Activated T-cell treated with anti-CD3 and anti-CD28 coated beads for 1 hour (primary cell): ENCODE measurements at regions not wholly inside any gene's neighbourhood (a gene's known extent, or its start where the extent isn't known, plus 50 kb on each side); places are given as distances from the start of the nearest gene placed in this dataset.
"Not testable (repeated sequence)": the region's sequence is repeated elsewhere in the genome, so short reads cannot be mapped to it uniquely, and the experiment has no call there.

ENCODE experiments used
- DNase-seq: peaks from one replicate; pipeline ENCODE4 v3.0.0-alpha.2; 2020; ENCODE audit warnings: low read depth

DNA sequence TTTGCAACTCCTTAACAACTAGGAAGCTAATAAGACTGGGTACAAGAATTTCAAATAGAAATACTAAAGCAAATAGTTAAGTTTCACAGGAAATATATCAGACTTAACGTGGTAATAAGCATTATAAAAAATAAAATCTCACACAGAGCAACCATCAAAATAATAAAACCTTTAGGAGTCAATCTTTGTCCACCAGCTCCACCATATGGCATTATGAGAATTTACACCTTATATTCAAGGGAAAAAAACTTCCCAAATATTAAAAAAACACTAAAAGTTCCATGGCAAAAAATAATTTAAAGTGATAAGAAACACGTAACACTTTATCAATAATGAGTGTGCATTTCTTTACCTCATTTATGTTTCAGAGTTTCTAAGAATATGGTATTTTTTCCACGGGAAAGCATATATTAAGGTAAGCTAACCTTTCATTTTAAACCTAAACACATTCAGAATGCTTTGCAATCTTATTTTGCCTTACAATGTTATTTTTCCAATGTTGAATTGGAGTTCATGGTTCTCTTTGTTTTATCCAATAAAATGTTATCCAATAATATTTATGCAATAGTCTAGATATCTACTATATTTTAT, 423.2 kb upstream of the SGCG start:
- no peak for DNase-seq

DNA sequence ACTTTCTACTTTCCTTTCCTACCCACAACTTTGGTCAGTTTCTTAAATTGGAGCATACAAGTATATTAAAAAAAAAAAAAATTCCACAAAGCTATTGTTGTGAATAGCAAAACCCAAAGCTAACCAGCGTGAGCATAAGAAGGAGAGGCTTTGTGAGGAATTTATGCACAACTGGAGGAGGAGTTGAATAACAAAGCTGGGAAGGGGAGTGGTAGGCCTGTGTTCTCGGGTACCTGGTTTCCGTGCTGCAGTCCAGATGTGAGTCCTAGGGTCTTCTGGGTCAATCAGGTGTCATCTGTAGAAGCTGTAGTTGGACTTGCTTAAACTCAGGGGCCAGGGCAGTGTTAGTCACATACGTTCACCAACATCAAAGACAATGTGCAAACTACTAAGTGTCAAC, 422.5 kb upstream of the SGCG start:
- DNase-seq = no peak

DNA sequence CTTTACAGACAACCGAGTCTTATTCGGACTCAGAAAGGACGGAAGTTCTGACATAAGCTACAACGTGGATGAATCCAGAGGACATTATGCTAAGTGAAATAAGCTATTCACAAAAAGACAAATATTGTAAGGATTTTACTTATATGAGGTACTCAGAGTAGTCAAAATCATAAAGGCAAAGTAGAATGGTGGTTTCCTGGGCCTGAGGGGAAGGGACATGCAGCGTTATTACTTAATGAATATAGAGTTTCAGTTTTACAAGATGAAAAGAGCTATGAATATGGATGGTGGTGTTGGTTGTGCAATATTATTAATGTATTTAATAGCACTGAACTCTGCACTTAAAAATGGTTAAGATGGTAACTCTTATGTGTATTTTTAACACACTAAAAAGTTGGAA, 419.1 kb upstream of the SGCG start:
- no peak for DNase-seq

DNA sequence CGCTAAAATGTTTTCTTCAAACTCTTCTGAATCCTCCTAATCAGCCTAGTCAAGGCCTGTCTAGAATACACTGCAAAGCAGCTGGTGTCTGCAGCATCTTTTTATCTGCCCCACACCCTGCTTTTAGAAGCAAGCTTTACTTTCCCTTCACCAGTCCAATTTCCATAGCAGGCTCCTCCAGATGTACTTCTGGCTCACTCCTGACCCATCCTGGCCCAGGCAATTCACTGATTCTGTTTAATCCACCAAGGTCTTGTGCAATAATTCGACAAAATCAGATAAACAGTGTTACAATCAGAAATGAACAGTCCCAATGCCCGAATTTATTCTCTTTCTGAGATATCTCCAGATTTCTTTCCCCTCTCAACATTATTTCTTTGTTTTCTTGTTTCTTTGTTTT, 415.2 kb upstream of the SGCG start:
- DNase-seq = no peak

DNA sequence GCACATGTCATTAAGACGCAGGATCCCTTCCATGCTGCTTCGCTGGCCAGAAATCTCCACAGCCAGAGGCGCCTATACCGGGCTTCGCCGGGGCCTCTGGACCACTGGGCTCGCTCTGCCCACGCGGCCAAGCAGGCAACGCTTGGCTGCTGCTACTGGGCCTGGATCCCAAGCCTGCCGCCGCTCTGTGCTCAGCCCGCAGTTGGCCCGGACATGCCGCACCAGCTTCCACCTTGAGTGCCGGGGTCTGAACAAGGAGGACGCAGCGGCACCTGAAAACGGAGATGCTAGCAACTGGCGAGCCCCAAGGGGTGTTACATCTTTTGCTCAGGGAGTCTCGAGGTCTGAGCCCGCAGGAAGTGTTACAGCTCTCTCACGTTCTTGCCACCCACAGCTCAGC, 409.9 kb upstream of the SGCG start:
- DNase-seq = no peak

DNA sequence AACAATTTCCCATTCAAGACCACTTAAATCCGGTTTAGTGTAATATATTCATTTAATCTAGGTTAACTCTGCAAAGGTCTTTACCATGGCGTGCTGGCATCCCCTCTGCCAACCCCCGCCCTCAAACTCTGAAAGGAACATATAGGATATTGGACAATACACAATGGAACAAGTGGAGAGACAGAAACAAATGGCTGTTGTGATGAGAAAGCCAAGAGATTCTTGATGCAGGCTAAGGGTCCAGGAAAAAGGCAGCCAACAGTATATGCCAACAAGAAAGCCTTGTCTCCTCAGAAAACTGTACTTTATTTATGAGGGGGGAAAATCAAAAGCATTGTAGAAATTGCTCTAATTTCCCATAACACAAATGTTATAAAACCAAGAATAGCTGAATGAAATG, 407.3 kb upstream of the SGCG start:
- no peak for DNase-seq

DNA sequence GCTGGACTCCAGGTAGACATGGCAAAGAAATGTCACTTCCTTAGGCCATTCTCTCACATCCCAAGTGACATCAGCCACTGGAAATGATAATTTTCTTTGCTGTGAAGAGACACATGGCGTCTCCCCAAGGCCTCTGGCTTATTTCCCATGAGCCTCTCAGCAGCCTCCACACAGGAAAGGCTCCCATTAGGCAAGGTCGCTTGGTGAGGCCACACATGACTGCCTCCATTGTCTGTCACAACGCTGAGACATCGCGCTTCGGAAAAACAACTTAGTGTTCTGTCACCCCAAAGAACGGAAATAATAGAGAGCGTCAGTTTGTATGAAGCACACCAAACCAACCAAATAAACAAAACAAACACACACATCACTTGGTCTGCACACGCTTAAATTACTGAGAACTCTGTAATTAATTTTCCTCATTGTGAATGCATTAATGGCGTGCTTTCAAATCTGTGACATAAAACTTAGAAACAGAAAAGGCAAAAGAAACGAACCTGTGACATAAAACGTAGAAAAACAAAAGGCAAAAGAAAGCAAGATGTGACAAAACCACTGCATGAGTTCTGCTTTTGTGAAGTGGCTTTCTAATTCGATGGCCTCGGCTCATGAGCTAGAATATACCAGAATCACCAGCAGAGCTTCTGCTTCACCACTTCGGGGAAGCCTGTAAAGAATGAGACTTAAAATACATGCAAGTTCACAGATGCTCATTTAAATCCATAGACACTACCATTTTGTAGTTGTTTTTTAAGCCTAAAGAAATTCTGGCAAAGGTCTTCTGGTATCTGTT, 404.2 kb upstream of the SGCG start:
- DNase-seq = no peak

DNA sequence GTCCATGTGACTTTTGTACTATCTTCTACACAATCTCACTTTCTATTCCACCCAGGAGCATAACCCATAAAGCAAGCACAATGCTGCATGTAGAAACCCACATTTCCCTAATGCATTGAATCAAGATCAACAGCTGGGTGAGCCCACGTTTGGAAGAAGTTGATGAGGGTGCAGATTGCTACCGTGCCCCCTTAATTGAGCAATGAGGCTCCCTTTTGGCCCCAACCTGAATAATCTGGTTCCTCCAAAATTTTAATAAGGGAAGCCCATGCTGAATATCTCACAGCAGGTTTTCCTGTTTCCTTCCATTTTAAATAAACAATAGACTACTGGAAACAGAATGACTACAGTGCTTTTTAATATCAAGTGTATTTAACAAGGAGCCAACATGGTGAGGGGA, 403.6 kb upstream of the SGCG start:
- DNase-seq = no peak

DNA sequence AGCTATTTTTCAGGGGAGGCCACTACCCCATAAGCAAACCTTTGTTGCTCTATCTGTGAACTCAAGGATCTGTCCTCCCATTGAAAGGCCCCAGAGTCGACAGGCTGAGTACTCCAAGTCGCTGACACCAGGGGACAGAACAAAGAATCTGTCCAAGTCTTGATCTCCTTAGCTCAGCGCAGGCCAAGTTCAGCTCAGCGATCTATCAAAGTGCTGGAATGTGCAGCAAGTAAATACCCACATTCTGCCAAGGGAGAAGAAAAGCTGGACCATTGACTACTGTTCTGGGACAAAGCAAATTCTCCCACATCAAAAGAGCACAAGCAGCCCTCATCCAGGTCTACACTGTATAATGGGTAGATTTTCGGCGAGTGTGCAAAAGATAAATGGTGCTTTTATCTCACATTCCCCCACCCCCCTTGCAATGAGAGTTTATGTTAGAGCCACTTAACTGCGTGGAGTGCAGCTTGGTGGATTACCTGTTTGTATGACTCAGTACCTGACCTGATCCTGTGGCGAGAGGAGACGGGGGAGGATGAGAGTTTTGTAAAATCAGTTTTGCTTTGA, 391.7 kb upstream of the SGCG start:
- no peak for DNase-seq

DNA sequence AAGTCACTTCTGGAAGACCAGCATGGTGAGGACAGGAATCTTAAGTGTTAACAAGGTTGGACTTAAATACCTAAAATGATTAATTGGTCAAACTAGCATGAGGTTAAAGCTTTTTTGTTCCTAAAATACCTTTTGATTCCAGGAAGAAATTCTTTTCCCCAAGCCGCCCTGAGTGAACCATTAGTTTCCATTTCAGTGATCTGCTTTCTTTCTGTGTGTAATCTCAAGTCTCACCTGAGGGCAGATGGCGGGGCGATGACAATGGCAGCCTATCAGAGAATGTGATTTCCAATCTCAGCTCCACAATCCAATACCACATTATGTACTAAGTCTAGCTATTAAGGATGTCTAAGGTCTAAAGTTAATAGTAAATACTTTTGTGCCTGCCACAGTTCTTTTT, 390.9 kb upstream of the SGCG start:
- DNase-seq = no peak

DNA sequence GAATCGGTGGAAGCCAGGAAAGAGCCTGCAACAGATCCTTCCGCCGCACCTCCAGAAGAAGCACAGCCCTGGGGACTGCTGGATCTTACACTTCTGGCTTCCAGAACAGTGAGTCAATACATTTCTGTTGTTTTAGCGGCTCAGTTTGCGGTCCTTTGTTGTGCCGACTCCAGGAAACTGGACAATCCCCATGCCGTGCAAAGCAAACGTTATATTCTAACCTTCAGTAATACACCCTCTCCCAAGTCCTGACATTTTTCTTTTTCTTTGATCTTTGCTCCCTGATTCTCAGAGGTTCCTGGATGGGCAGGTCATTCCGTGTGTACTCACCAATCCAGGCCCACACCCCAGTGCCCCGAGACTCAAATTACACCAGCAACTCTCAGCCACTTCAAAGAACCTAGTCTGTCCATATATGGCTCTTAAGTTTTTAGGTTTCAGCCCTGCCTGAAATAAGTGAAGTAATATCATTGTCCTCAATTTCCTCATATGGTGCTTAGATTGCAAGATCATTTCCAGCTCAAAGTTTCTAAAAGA, 387.1 kb upstream of the SGCG start:
- DNase-seq = no peak

DNA sequence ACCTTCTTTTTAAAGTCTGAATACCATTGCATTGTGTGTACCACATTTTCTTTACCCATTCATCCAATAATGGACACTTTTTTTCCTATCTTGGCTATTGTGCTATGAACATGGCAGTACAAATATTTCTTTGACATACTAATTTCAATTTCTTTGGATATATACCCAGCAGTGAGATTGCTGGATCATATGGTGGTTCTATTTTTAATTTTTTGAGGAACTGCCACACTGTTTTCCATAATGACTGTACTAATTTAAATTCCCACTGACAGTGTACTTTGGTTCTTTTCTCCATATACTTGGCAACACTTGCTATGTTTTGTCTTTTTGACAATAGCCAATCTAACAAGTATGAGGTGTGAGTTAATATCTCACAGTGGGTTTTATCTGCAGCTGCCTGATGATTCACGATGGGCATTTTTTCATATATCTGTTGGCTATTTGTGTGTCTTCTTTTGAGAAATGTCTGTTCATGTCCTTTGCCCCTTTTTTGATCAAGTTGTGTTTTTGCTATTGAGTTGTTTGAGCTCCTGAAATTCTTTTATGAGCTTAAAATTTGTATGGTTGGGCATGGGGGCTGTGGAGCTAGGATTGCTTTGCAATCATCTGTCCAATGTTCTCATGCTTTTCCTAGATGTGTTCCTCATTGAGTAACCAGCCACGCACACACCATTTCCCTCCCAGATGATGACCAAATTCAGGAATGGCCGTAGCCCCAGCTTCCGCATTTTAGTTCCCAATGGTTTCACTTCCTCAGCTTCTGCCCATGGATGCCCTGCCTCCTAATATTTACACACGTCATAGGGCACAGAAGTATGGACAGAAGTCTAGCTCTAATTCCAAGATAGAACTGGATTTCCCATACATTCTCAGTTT, 380.0 kb upstream of the SGCG start:
- no peak for DNase-seq

DNA sequence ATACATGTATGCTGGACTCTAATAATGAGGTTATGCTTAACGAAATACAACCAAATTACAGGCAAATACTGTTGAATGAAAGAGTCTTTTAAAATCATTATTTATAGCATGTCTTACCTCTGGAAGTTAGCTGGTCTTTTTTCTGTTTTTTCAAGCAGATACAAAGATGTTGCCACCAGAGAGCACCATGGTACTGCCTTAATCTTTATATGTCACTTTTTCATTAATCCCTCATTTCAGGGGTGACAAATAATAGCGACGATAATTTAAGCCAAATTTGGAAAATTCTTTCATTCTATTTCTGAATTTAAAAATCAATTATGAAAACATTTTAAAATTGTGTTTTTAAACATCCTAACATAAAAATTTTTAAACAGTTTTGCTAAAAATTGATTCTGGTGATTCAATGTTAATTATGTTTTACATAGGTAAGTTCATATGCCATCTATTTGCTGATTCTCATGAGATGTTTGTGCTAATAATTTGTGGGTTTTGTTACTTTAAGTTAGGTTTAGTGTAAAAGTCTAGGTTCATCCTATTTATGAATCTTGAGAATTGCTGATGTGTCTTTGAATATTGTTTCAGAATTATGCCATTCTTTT, 379.3 kb upstream of the SGCG start:
- no peak for DNase-seq

DNA sequence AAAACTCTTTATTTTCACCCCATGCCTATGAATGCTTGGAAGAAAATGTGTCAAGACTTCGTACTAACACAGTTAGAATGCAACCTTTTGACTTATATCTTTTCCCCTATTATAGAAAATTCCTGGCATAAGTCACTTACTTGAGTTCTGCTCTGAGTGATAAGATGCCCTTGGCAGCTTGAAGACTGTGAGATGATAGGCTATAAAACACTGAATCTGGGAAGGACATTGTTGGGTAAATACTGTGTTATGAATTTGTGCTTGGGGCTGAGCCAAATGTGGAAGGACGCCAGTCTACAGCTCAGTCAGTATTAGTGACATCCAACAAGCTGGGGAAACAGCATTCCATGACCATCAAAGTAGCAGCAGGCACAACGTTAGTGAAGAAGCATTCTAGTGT, 368.0 kb upstream of the SGCG start:
- no peak for DNase-seq

DNA sequence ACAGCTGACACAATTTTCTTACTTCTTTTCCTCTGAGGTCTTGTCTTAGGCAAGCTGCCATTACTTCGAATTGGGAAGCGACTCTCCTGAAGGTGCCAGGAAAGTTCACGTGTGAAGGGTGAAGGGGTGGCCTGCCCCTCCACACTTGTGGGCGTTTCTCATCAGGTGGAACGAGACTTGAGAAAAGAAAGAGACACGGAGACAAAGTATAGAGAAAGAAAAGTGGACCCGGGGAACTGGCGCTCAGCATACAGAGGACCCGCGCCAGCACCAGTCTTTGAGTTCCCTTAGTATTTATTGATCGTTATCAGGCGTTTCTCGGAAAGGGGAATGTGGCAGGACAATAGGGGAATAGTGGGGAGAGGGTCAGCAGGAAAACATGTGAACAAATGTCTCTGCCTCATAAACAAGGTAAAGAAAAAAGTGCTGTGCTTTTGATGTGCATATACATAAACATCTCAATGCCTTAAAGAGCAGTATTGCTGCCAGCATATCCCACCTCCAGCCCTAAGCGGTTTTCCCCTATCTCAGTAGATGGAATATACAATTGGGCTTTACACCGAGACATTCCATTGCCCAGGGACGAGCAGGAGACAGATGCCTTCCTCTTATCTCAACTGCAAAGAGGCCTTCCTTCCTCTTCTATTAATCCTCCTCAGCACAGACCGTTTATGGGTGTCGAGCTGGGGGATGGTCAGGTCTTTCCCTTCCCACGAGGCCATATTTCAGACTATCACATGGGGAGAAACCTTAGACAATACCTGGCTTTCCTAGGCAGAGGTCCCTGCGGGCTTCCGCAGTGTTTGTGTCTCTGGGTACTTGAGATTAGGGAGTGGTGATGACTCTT, 367.0 kb upstream of the SGCG start:
- DNase-seq = not testable (repeated sequence)

DNA sequence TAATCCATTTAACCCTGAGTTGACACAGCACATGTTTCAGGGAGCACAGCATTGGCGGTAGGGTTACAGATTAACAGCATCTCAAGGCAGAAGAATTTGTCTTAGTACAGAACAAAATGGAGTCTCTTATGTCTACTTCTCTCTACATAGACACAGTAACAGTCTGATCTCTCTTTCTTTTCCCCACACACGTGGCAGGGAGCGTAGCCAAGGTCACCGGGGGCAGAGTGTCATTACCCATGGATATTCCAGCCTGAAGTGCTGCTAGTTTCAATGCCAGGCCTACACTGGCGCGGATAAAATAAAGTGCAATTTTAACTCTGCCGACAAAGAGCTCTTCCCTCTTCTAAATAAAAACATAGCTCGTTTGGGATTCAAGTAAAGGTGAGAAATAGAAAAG, 366.3 kb upstream of the SGCG start:
- not testable (repeated sequence) for DNase-seq

DNA sequence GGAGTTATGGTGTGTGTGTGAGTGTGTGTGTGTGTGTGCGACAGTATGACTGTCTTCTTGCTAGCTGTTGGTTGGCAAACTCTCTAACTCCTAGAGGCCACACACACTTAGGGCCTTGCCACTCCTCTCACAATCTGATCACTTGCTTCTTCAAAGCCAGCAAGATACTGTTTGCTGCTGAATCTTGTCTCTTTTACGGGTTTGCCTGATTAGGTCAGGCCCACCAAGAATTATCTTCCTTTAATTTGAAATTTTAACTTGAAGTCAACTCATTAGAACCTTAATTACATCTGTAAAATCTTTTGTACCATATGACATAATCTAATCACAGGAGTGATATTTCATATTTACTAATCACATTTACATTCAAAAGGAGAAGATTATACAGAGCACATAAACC, 359.2 kb upstream of the SGCG start:
- no peak for DNase-seq

DNA sequence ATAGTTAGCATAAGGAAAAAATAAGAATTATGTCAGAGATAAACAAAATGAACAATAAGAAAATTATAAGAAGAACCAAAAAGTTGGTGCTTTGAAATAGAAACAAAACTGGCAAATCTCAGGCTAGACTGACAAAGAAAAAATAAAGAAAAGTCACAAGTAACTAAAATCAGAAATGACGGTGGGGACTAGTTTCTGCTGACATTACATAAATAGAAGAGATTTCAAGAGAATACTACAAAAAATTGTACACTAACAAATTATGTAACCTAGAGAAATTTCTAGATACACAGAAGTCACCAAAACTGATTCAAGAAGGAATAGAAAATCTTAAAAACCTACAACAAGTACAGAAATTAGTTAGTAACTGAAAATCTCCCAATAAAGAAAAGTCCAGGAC, 355.6 kb upstream of the SGCG start:
- DNase-seq = no peak

DNA sequence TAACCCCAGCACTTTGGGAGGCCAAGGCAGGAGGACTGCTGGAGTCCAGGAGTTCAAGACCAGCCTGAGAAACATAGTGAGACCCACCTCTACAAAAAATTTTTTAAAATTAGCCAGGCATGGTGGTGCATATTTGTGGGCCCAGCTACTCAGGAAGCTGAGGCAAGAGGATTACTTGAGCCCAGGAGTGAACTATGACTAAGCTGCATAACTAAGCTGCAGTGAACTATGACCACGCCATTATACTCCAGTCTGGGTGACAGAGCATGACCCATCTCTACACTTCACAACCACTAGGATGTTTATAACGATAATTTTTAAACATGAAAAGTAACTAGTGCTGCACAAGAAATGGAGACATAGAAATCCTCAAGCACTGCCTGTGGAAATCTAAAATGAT, 352.7 kb upstream of the SGCG start:
- no peak for DNase-seq

DNA sequence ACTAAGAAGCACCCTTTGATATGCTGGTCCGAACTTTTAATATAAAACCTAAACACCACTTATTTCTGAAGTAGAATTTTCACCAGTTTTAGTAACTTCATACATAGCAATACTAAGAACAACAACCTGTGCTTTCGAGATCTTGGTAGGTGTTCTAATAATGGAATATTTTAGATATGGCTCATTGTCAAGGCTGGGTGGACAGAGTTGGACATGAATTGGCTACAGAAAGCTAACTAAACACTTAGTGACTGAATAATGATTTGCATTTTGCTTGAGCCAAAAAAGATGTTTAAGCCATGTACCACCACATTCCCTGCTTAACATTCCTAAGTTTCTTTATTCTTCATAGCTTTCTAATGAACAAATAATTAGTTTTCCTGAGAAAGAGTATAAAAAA, 344.3 kb upstream of the SGCG start:
- DNase-seq = no peak

DNA sequence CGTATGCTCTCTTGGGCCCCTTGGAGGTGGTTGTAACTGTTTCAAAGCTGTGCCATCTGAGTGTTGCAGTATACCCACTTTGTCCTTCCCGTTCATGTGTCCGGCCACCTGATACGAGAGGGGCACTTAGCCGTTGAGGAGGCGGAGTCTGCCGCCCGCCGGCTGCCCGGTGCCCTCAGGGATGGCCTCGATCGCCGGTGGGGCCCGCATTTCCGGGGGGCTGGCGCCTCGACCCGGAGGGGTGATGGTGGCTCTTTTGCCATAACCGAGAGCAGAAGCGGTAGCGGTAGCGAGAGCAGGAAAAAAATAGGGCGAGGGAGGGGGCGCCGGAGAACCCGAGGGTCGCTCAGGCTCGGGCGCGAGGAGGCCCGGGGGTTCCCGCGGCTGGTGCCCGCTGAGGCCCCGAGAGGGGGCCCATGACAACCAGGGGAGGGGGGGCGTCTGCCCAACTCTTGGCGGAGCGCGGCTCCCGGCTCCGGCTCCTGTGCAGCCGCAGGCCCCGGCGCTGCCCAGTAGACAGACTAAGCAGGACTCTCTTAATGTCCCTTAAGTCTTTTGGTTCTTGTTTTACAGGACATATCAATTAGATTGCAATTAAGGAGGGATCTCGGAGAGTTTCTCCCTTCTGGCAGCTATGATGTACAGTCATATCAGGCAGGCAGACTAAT, 342.7 kb upstream of the SGCG start:
- no peak for DNase-seq
